ENCODE measurements at regions not wholly inside any gene's neighbourhood (a gene's known extent, or its start where the extent isn't known, plus 50 kb on each side); places are given as distances from the start of the nearest gene placed in this dataset.

GRCh38 chr13:105412171-105412570, 1123.3 kb downstream of the EFNB2 start:
- Histone ChIP-seq H3K36me3 (ENCODE audit: insufficient read depth, low read length) (no peaks in the 10 kb centered on the region), H3K79me2 (ENCODE audit: insufficient read depth, low read length) (no peaks in the 10 kb centered on the region), H3K9ac (ENCODE audit: low read depth, low read length) (no peak overlapping the region), H3K27me3 (ENCODE audit: insufficient read depth, low read length, poor library complexity) (no peaks in the 10 kb centered on the region), H4K20me1 (ENCODE audit: insufficient read depth, low read length) (no peaks in the 10 kb centered on the region), H3K4me1 (ENCODE audit: insufficient read depth, low read length) (peaks cover 13% of the 10 kb centered on the region), H3K4me2 (ENCODE audit: insufficient read depth, low read length) (no peak overlapping the region), H2AFZ (ENCODE audit: low read depth, low read length) (no peak overlapping the region), H3K9me3 (ENCODE audit: insufficient read depth, low read length, severe bottlenecking) (no peaks in the 10 kb centered on the region), H3K27ac (ENCODE audit: low read length) (no peak overlapping the region), H3K4me3 (ENCODE audit: low read depth in 1 of 2, low read length in 2 of 2) (no peak overlapping the region)
- DNase-seq (no peak), ATAC-seq (ENCODE audit: insufficient read depth, low read depth) (no peak)
- TF ChIP-seq CTCF (IDR thresholded peaks at IDR 0.05; ENCODE audit: borderline replicate concordance, extremely low read depth, low read length, poor library complexity, severe bottlenecking) = no peak
- TF ChIP-seq EZH2 (IDR thresholded peaks at IDR 0.05; ENCODE audit: borderline replicate concordance, low read depth, low read length, severe bottlenecking) = no peak

GRCh38 chr13:105410602-105411001, 1124.9 kb downstream of the EFNB2 start:
- no peaks in the 10 kb centered on the region for H4K20me1 ChIP-seq (ENCODE audit: insufficient read depth, low read length)
- H3K9ac ChIP-seq (ENCODE audit: low read depth, low read length) = no peak overlapping the region
- H3K9me3 ChIP-seq (ENCODE audit: insufficient read depth, low read length, severe bottlenecking) = no peaks in the 10 kb centered on the region
- no peak overlapping the region for H3K27ac ChIP-seq (ENCODE audit: low read length)
- ATAC-seq (ENCODE audit: insufficient read depth, low read depth) = no peak
- H3K4me3 ChIP-seq (ENCODE audit: low read depth in 1 of 2, low read length in 2 of 2) = no peak overlapping the region
- H2AFZ ChIP-seq (ENCODE audit: low read depth, low read length) = no peak overlapping the region
- TF ChIP-seq CTCF (IDR thresholded peaks at IDR 0.05; ENCODE audit: borderline replicate concordance, extremely low read depth, low read length, poor library complexity, severe bottlenecking) = peak; percentile 50
- no peak for TF ChIP-seq EZH2 (IDR thresholded peaks at IDR 0.05; ENCODE audit: borderline replicate concordance, low read depth, low read length, severe bottlenecking)
- no peaks in the 10 kb centered on the region for H3K36me3 ChIP-seq (ENCODE audit: insufficient read depth, low read length)
- no peak overlapping the region for H3K4me2 ChIP-seq (ENCODE audit: insufficient read depth, low read length)
- no peaks in the 10 kb centered on the region for H3K27me3 ChIP-seq (ENCODE audit: insufficient read depth, low read length, poor library complexity)
- H3K4me1 ChIP-seq (ENCODE audit: insufficient read depth, low read length) = peaks cover 12% of the 10 kb centered on the region
- peak; percentile 23 for DNase-seq
- H3K79me2 ChIP-seq (ENCODE audit: insufficient read depth, low read length) = no peaks in the 10 kb centered on the region

- no peaks in the 10 kb centered on the region for H4K20me1 ChIP-seq (ENCODE audit: insufficient read depth, low read length)
- TF ChIP-seq CTCF (IDR thresholded peaks at IDR 0.05; ENCODE audit: borderline replicate concordance, extremely low read depth, low read length, poor library complexity, severe bottlenecking) (no peak), EZH2 (IDR thresholded peaks at IDR 0.05; ENCODE audit: borderline replicate concordance, low read depth, low read length, severe bottlenecking) (no peak)
- no peak for DNase-seq
- no peak overlapping the region for H3K27ac ChIP-seq (ENCODE audit: low read length)
- no peaks in the 10 kb centered on the region for H3K4me1 ChIP-seq (ENCODE audit: insufficient read depth, low read length)
- no peak overlapping the region for H3K9ac ChIP-seq (ENCODE audit: low read depth, low read length)
- ATAC-seq (ENCODE audit: insufficient read depth, low read depth) = no peak
- no peaks in the 10 kb centered on the region for H3K79me2 ChIP-seq (ENCODE audit: insufficient read depth, low read length)
- H3K4me3 ChIP-seq (ENCODE audit: low read depth in 1 of 2, low read length in 2 of 2) = no peak overlapping the region
- no peak overlapping the region for H2AFZ ChIP-seq (ENCODE audit: low read depth, low read length)
- no peaks in the 10 kb centered on the region for H3K27me3 ChIP-seq (ENCODE audit: insufficient read depth, low read length, poor library complexity)
- no peaks in the 10 kb centered on the region for H3K36me3 ChIP-seq (ENCODE audit: insufficient read depth, low read length)
- no peaks in the 10 kb centered on the region for H3K9me3 ChIP-seq (ENCODE audit: insufficient read depth, low read length, severe bottlenecking)
- H3K4me2 ChIP-seq (ENCODE audit: insufficient read depth, low read length) = no peak overlapping the region
Observed at GRCh38 chr13:105406551-105406950, 1128.9 kb downstream of the EFNB2 start.

GRCh38 chr13:105403086-105403485, 1132.4 kb downstream of the EFNB2 start:
- Histone ChIP-seq H4K20me1 (ENCODE audit: insufficient read depth, low read length) (no peaks in the 10 kb centered on the region), H3K9ac (ENCODE audit: low read depth, low read length) (no peak overlapping the region)

More at GRCh38 chr13:105403086-105403485, 1132.4 kb downstream of the EFNB2 start:
- Histone ChIP-seq H3K4me2 (ENCODE audit: insufficient read depth, low read length) (no peak overlapping the region), H3K4me3 (ENCODE audit: low read depth in 1 of 2, low read length in 2 of 2) (no peak overlapping the region), H2AFZ (ENCODE audit: low read depth, low read length) (no peak overlapping the region), H3K36me3 (ENCODE audit: insufficient read depth, low read length) (no peaks in the 10 kb centered on the region), H3K27me3 (ENCODE audit: insufficient read depth, low read length, poor library complexity) (no peaks in the 10 kb centered on the region), H3K4me1 (ENCODE audit: insufficient read depth, low read length) (no peaks in the 10 kb centered on the region), H3K9me3 (ENCODE audit: insufficient read depth, low read length, severe bottlenecking) (no peaks in the 10 kb centered on the region), H3K27ac (ENCODE audit: low read length) (no peak overlapping the region), H3K79me2 (ENCODE audit: insufficient read depth, low read length) (no peaks in the 10 kb centered on the region)
- no peak for TF ChIP-seq CTCF (IDR thresholded peaks at IDR 0.05; ENCODE audit: borderline replicate concordance, extremely low read depth, low read length, poor library complexity, severe bottlenecking)
- TF ChIP-seq EZH2 (IDR thresholded peaks at IDR 0.05; ENCODE audit: borderline replicate concordance, low read depth, low read length, severe bottlenecking) = no peak
- no peak for DNase-seq
- no peak for ATAC-seq (ENCODE audit: insufficient read depth, low read depth)
